IMR-90 (cell line): ENCODE measurements at regions not wholly inside any gene's neighbourhood (a gene's known extent, or its start where the extent isn't known, plus 50 kb on each side); places are given as distances from the start of the nearest gene placed in this dataset.

Source experiments
- ATAC-seq: fragments of 200-7000 bp; cut with Tn5 transposase; 2 replicates; pipeline ENCODE4 v1.9.1; 2020; ENCODE audit warnings: low read depth, mild to moderate bottlenecking, moderate library complexity
- BruUV-seq: library from RNA; stranded (reverse); fragments of 400-500 nt; replicated peaks from 2 replicates; lab custom pipeline; 2021; lab: Mats Ljungman, UMichigan
- CTCF ChIA-PET: fragments of 300-600 bp; formaldehyde crosslinking; extraction: SDS; loops from one replicate; lab custom pipeline; 2021; ENCODE audit warnings: antibody characterized with exemption; lab: Yijun Ruan, JAX
- POLR2A ChIA-PET: fragments of 300-600 bp; sonication (Branson Sonifier 250); formaldehyde crosslinking; loops from one replicate; lab custom pipeline; 2022; ENCODE audit warnings: antibody characterized with exemption; ENCODE audit not compliant: unreplicated experiment; lab: Charles Lee
- DNase-seq: peaks from one replicate; pipeline ENCODE4 v3.0.0; 2013
- H2AFZ ChIP-seq: replicated peaks from 2 replicates; pipeline ENCODE3; 2013; ENCODE audit warnings: low read length, mild to moderate bottlenecking; ENCODE audit not compliant: poor library complexity
- H2AK5ac ChIP-seq: 2 replicates; pipeline ENCODE4 v1.6.1; 2013; ENCODE audit warnings: low read depth, low read length, inconsistent platforms
- H2AK9ac ChIP-seq: replicated peaks from 2 replicates; pipeline ENCODE3; 2013; ENCODE audit warnings: mild to moderate bottlenecking, low read depth, low read length, moderate library complexity; ENCODE audit not compliant: poor library complexity
- H2BK120ac ChIP-seq: 2 replicates; pipeline ENCODE4 v1.6.1; 2013; ENCODE audit warnings: low read depth, low read length, inconsistent platforms
- H2BK15ac ChIP-seq: 3 replicates; pipeline ENCODE4 v1.6.1; 2013; ENCODE audit warnings: low read depth, low read length, inconsistent platforms
- H2BK20ac ChIP-seq: 2 replicates; pipeline ENCODE4 v1.6.1; 2013; ENCODE audit warnings: low read depth, mild to moderate bottlenecking, inconsistent platforms, low read length, moderate library complexity
- H2BK5ac ChIP-seq: 2 replicates; pipeline ENCODE4 v1.6.1; 2013; ENCODE audit warnings: mild to moderate bottlenecking, low read depth, low read length, inconsistent platforms; ENCODE audit not compliant: poor library complexity, severe bottlenecking
- H3K14ac ChIP-seq: replicated peaks from 2 replicates; pipeline ENCODE4 v1.6.1; 2013; ENCODE audit warnings: low read depth, low read length, inconsistent platforms
- H3K18ac ChIP-seq: 2 replicates; pipeline ENCODE4 v1.6.1; 2013; ENCODE audit warnings: low read depth, low read length, control low read depth
- H3K23ac ChIP-seq: 2 replicates; pipeline ENCODE4 v1.6.1; 2013; ENCODE audit warnings: low read depth, low read length, inconsistent platforms
- H3K27ac ChIP-seq: 2 replicates; pipeline ENCODE4 v1.5.1; 2013; ENCODE audit warnings: mild to moderate bottlenecking, control low read depth, low read length; ENCODE audit not compliant: insufficient read depth
- H3K27me3 ChIP-seq: 2 replicates; pipeline ENCODE4 v1.6.1; 2013; ENCODE audit warnings: low read length; ENCODE audit not compliant: control insufficient read depth, insufficient read depth
- H3K36me3 ChIP-seq: 2 replicates; pipeline ENCODE4 v1.6.1; 2013; ENCODE audit warnings: low read length, mixed read lengths; ENCODE audit not compliant: control insufficient read depth, insufficient read depth
- H3K4ac ChIP-seq: 2 replicates; pipeline ENCODE4 v1.6.1; 2013; ENCODE audit warnings: low read depth, low read length, inconsistent platforms
- H3K4me1 ChIP-seq: 2 replicates; pipeline ENCODE4 v1.6.1; 2013; ENCODE audit warnings: low read length, mixed read lengths; ENCODE audit not compliant: control insufficient read depth, insufficient read depth
- H3K4me2 ChIP-seq: 2 replicates; pipeline ENCODE4 v1.6.1; 2013; ENCODE audit warnings: low read depth, mild to moderate bottlenecking, control low read depth, low read length, moderate library complexity
- H3K4me3 ChIP-seq: 2 replicates; pipeline ENCODE4 v1.5.1; 2013; ENCODE audit warnings: low read depth, mild to moderate bottlenecking, control low read depth, low read length, moderate library complexity; ENCODE audit not compliant: insufficient read depth
- H3K56ac ChIP-seq: 2 replicates; pipeline ENCODE4 v1.6.1; 2013; ENCODE audit warnings: low read length, inconsistent platforms; ENCODE audit not compliant: insufficient read depth; ENCODE audit errors: extremely low read depth
- H3K79me1 ChIP-seq, 2 experiments: 2 replicates each; pipeline ENCODE4 v1.6.1; 2013; ENCODE audit warnings: low read length in 2 of 2, inconsistent platforms in 1 of 2, low read depth in 1 of 2
- H3K9ac ChIP-seq: 2 replicates; pipeline ENCODE4 v1.6.1; 2013; ENCODE audit warnings: low read depth, low read length, control low read depth
- H3K9me1 ChIP-seq: 2 replicates; pipeline ENCODE4 v1.6.1; 2013; ENCODE audit warnings: low read length, inconsistent platforms; ENCODE audit not compliant: insufficient read depth
- H3K9me3 ChIP-seq: 2 replicates; pipeline ENCODE4 v1.6.1; 2013; ENCODE audit warnings: low read length; ENCODE audit not compliant: control insufficient read depth, insufficient read depth
- H4K20me1 ChIP-seq: 2 replicates; pipeline ENCODE4 v1.6.1; 2013; ENCODE audit warnings: low read length, inconsistent platforms; ENCODE audit not compliant: insufficient read depth
- H4K5ac ChIP-seq: 2 replicates; pipeline ENCODE4 v1.6.1; 2013; ENCODE audit warnings: mild to moderate bottlenecking, low read depth, low read length, control low read depth
- H4K8ac ChIP-seq, 2 experiments: 2 replicates each; pipeline ENCODE4 v1.6.1; 2013; ENCODE audit warnings: low read depth in 2 of 2, low read length in 2 of 2, control low read depth in 1 of 2, inconsistent platforms in 1 of 2
- H4K91ac ChIP-seq: 2 replicates; pipeline ENCODE4 v1.6.1; 2013; ENCODE audit warnings: low read depth, low read length, inconsistent platforms; ENCODE audit not compliant: insufficient read depth
- BHLHE40 ChIP-seq: fragments of 150-350 bp; IDR thresholded peaks from 2 replicates; pipeline ENCODE4 v1.6.1; 2016; ENCODE audit warnings: mild to moderate bottlenecking, low read depth, low read length
- CEBPB ChIP-seq: IDR thresholded peaks from 2 replicates; pipeline ENCODE4 v1.6.1; 2012; ENCODE audit warnings: low read depth, low read length, improper control_type of control experiment
- CHD1 ChIP-seq: IDR thresholded peaks from 2 replicates; pipeline ENCODE4 v1.6.1; 2012; ENCODE audit warnings: low read depth, low read length, improper control_type of control experiment
- CTCF ChIP-seq: conservative IDR thresholded peaks from 2 replicates; pipeline ENCODE4 v1.5.1; 2012; ENCODE audit warnings: mild to moderate bottlenecking, low read depth, low read length, improper control_type of control experiment
- ELK1 ChIP-seq: fragments of 150-350 bp; IDR thresholded peaks from 2 replicates; pipeline ENCODE4 v1.6.1; 2016; ENCODE audit warnings: low read depth, mild to moderate bottlenecking, low read length, moderate library complexity, borderline replicate concordance
- FOS ChIP-seq: fragments of 150-350 bp; IDR thresholded peaks from 2 replicates; pipeline ENCODE4 v1.6.1; 2016; ENCODE audit warnings: low read depth, low read length
- MAFK ChIP-seq: IDR thresholded peaks from 2 replicates; pipeline ENCODE4 v1.6.1; 2012; ENCODE audit warnings: low read depth, low read length, improper control_type of control experiment
- MAZ ChIP-seq: IDR thresholded peaks from 2 replicates; pipeline ENCODE4 v1.6.1; 2012; ENCODE audit warnings: low read depth, mild to moderate bottlenecking, low read length, improper control_type of control experiment, moderate library complexity, borderline replicate concordance
- MXI1 ChIP-seq: IDR thresholded peaks from 2 replicates; pipeline ENCODE4 v1.6.1; 2012; ENCODE audit warnings: low read depth, mild to moderate bottlenecking, low read length, moderate library complexity, borderline replicate concordance
- NFE2L2 ChIP-seq: fragments of 150-350 bp; IDR thresholded peaks from 2 replicates; pipeline ENCODE4 v1.6.1; 2016; ENCODE audit warnings: low read depth, mild to moderate bottlenecking, low read length
- POLR2A ChIP-seq: IDR thresholded peaks from 2 replicates; pipeline ENCODE4 v1.6.1; 2012; ENCODE audit warnings: mild to moderate bottlenecking, low read depth, low read length
- RAD21 ChIP-seq: IDR thresholded peaks from 2 replicates; pipeline ENCODE4 v1.6.1; 2012; ENCODE audit warnings: low read length, improper control_type of control experiment
- RCOR1 ChIP-seq: IDR thresholded peaks from 2 replicates; pipeline ENCODE4 v1.6.1; 2012; ENCODE audit warnings: mild to moderate bottlenecking, low read length, improper control_type of control experiment; ENCODE audit not compliant: insufficient replicate concordance
- RFX5 ChIP-seq: IDR thresholded peaks from 2 replicates; pipeline ENCODE4 v1.8.0; 2012; ENCODE audit warnings: low read depth, mild to moderate bottlenecking, low read length, moderate library complexity
- SMC3 ChIP-seq: fragments of 150-350 bp; IDR thresholded peaks from 2 replicates; pipeline ENCODE4 v1.6.1; 2016; ENCODE audit warnings: low read depth, mild to moderate bottlenecking, antibody characterized with exemption, low read length, moderate library complexity
- WGBS, 2 experiments: methylation state at CpG; one replicate each; pipeline versions ENCODE4 v1.1.5 to v1.1.7; 2013; ENCODE audit warnings: missing lambda C conversion rate in 2 of 2; ENCODE audit not compliant: insufficient read length in 1 of 2; ENCODE audit errors: extremely low coverage in 2 of 2; 5-methylcytosine and 5-hydroxymethylcytosine counted together
- dilution Hi-C: fragments of 300-500 bp; cut with HindIII; formaldehyde crosslinking; loops from one replicate; pipeline ENCODE4 v1.14.3; 2018; ENCODE audit warnings: low sequenced_read_pairs; ENCODE audit not compliant: unreplicated experiment
- in situ Hi-C: fragments of 300-500 bp; cut with MboI; formaldehyde crosslinking; loops from 3 replicates; pipeline ENCODE4 v1.14.3; 2019; ENCODE audit warnings: low sequenced_read_pairs, inconsistent platforms, mixed read lengths
- intact Hi-C: fragments of 100-400 bp; cut with micrococcal nuclease; formaldehyde crosslinking; loops from 2 replicates; pipeline ENCODE4 v1.10.0; 2022
- TF ChIP-seq, protein P1 (sequence below): fragments of 150-350 bp; IDR thresholded peaks from 2 replicates; pipeline ENCODE4 v1.6.1; 2017; ENCODE audit warnings: mild to moderate bottlenecking, antibody characterized with exemption, low read length, low read depth

- DNase-seq (no peak), ATAC-seq (no peak)
- Histone ChIP-seq H3K9me1 (no peaks in the 10 kb centered on the region), H2AFZ (no peak overlapping the region), H3K9me3 (no peaks in the 10 kb centered on the region), H2BK120ac (no peak overlapping the region), H3K23ac (no peak overlapping the region), H3K27me3 (peaks cover 10% of the 10 kb centered on the region), H2BK5ac (no peak overlapping the region), H2BK15ac (no peak overlapping the region), H4K91ac (no peak overlapping the region), H3K4me1 (no peaks in the 10 kb centered on the region), H4K8ac (no peak overlapping the region), H3K9ac (no peak overlapping the region), H4K20me1 (no peaks in the 10 kb centered on the region), H3K79me1 (no peaks in the 10 kb centered on the region), H3K4ac (no peak overlapping the region), H3K14ac (no peak overlapping the region), H2BK20ac (no peak overlapping the region), H3K4me2 (no peak overlapping the region), H2AK9ac (no peak overlapping the region), H4K5ac (no peak overlapping the region), H3K27ac (no peak overlapping the region), H3K18ac (no peak overlapping the region), H2AK5ac (no peak overlapping the region), H3K4me3 (no peak overlapping the region), H3K56ac (no peak overlapping the region), H3K36me3 (no peaks in the 10 kb centered on the region)
- WGBS, 2 experiments, result 84% methylated on average over 5 of the region's 5 CpGs; no CpG with 5 or more reads in 1 of the 2 experiments
- intact Hi-C loops (loop anchor here (10.0 kb wide), 2 partner anchors 274 to 416 kb away; partner anchors contain the start of genes ABCC12, ITFG1 and PHKB), in situ Hi-C loops (no loop called here), dilution Hi-C loops (no loop called here)
- POLR2A ChIA-PET, result interaction anchor here (0.5 kb wide), 1 partner anchor 269 kb away, joined by 7 read pairs; no protein-coding TSS in a partner anchor
- CTCF ChIA-PET, result no interaction called here
- no TSS peak for BruUV-seq
- no peak for TF ChIP-seq SMC3
- TF ChIP-seq CHD1, result no peak
- no peak for TF ChIP-seq POLR2A
- no peak for TF ChIP-seq CTCF
- TF ChIP-seq RFX5, result no peak
- no peak for TF ChIP-seq NFE2L2
- no peak for TF ChIP-seq MAFK
- TF ChIP-seq MXI1, result no peak
- no peak for TF ChIP-seq CEBPB
- no peak for TF ChIP-seq RAD21
- no peak for TF ChIP-seq MAZ
- no peak for TF ChIP-seq ELK1
- TF ChIP-seq, protein P1, sequence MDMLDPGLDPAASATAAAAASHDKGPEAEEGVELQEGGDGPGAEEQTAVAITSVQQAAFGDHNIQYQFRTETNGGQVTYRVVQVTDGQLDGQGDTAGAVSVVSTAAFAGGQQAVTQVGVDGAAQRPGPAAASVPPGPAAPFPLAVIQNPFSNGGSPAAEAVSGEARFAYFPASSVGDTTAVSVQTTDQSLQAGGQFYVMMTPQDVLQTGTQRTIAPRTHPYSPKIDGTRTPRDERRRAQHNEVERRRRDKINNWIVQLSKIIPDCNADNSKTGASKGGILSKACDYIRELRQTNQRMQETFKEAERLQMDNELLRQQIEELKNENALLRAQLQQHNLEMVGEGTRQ, result no peak
- TF ChIP-seq RCOR1, result no peak
- no peak for TF ChIP-seq FOS
- no peak for TF ChIP-seq BHLHE40
These were observed 275.1 kb downstream of the ABCC12 start for GRCh38 chr16:47880653-47881052.
